ENCODE measurements at regions not wholly inside any gene's neighbourhood (a gene's known extent, or its start where the extent isn't known, plus 50 kb on each side); places are given as distances from the start of the nearest gene placed in this dataset.
"Not testable (repeated sequence)": the region's sequence is repeated elsewhere in the genome, so short reads cannot be mapped to it uniquely, and the experiment has no call there.

DNA sequence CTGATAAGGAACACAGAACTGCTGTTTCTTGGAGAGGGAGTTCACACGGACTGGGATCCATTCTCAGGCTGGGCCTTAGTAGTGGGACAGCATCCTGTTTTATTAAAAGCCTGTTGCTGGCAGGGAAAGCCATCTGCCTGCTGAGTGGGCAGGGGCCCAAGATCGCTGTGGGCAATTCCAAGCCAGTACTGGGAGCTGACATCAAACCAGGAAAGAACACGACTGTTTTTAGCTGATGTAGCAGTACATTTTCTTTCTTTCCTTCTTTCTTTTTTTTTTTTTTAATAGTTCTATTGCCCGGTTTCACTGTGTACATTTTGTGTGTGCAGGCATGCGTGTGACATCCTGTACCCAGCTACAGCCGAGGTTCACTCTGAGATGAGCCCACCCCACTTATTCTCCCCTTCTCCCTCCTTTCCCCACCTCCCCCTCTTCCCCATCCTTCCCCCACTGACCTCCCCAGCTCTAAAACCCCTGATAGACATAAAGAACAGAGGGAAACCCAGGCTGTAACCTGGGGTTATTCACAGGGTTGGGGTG lies 143.5 kb upstream of the PLGLB2 start:
- not testable (repeated sequence) for H3K27ac ChIP-seq (ENCODE audit: low read length); H3K4me1 ChIP-seq (ENCODE audit: control insufficient read depth in 1 of 2, insufficient read depth in 2 of 2, low read length in 2 of 2); H3K9me3 ChIP-seq (ENCODE audit: control insufficient read depth in 1 of 2, low read length in 2 of 2); H3K4me3 ChIP-seq (ENCODE audit: low read depth in 1 of 2, low read length in 2 of 2); H3K27me3 ChIP-seq (ENCODE audit: low read depth, low read length); H3K36me3 ChIP-seq (ENCODE audit: control insufficient read depth in 1 of 2, insufficient read depth in 2 of 2, low read length in 2 of 2)

GRCh38 chr2:87604980-87605379 lies 142.9 kb upstream of the PLGLB2 start:
- H3K27ac ChIP-seq (ENCODE audit: low read length); H3K9me3 ChIP-seq (ENCODE audit: control insufficient read depth in 1 of 2, low read length in 2 of 2): not testable (repeated sequence)

DNA sequence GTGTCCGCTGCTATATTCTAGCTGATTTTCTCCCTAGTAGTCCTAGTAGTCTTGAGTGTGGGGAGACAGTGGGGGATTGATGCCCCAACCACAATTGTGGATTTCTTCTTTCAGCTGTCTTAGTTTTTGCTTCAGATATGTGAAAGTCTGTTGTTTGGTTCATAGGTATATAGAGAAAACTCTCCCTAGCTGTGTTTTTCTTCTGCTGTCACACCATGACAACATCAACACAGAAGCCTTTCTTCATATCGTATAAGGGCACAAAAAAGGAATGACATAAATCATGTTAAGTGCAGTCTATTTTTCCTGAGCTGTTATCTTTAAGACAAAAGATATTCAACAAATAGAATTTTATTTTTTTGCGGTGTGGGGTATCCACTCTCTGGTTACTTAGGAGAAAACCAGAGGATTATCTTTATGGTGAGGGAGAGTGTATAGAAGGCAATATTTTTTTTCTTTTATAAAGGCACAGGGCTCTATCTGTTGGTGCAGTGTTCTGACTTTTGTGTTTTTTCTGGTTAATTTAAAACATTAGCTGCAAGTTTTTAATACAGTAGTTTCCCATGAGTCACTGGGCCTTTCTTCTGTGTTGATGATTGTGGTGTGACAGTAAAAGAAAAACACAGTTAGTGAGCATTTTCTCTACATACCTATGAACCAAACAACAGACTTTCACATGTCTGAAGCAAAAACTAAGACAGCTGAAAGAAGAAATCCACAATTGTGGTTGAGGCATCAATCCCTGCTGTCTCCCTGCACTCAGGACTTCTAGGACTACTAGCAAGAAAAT lies 139.3 kb upstream of the PLGLB2 start:
- not testable (repeated sequence) for H3K9me3 ChIP-seq (ENCODE audit: control insufficient read depth in 1 of 2, low read length in 2 of 2); H3K27me3 ChIP-seq (ENCODE audit: low read depth, low read length); H3K4me1 ChIP-seq (ENCODE audit: control insufficient read depth in 1 of 2, insufficient read depth in 2 of 2, low read length in 2 of 2); H3K36me3 ChIP-seq (ENCODE audit: control insufficient read depth in 1 of 2, insufficient read depth in 2 of 2, low read length in 2 of 2); H3K4me3 ChIP-seq (ENCODE audit: low read depth in 1 of 2, low read length in 2 of 2); H3K27ac ChIP-seq (ENCODE audit: low read length)

More at GRCh38 chr2:87604980-87605379, 142.9 kb upstream of the PLGLB2 start:
- not testable (repeated sequence) for H3K36me3 ChIP-seq (ENCODE audit: control insufficient read depth in 1 of 2, insufficient read depth in 2 of 2, low read length in 2 of 2); H3K27me3 ChIP-seq (ENCODE audit: low read depth, low read length); H3K4me3 ChIP-seq (ENCODE audit: low read depth in 1 of 2, low read length in 2 of 2); H3K4me1 ChIP-seq (ENCODE audit: control insufficient read depth in 1 of 2, insufficient read depth in 2 of 2, low read length in 2 of 2)

- not testable (repeated sequence) for H3K36me3 ChIP-seq (ENCODE audit: control insufficient read depth in 1 of 2, insufficient read depth in 2 of 2, low read length in 2 of 2); H3K27me3 ChIP-seq (ENCODE audit: low read depth, low read length); H3K9me3 ChIP-seq (ENCODE audit: control insufficient read depth in 1 of 2, low read length in 2 of 2); H3K27ac ChIP-seq (ENCODE audit: low read length); H3K4me3 ChIP-seq (ENCODE audit: low read depth in 1 of 2, low read length in 2 of 2); H3K4me1 ChIP-seq (ENCODE audit: control insufficient read depth in 1 of 2, insufficient read depth in 2 of 2, low read length in 2 of 2)
Observed at GRCh38 chr2:87610974-87611373, 136.9 kb upstream of the PLGLB2 start.

GRCh38 chr2:87611416-87611815 lies 136.5 kb upstream of the PLGLB2 start:
- not testable (repeated sequence) for H3K4me1 ChIP-seq (ENCODE audit: control insufficient read depth in 1 of 2, insufficient read depth in 2 of 2, low read length in 2 of 2); H3K9me3 ChIP-seq (ENCODE audit: control insufficient read depth in 1 of 2, low read length in 2 of 2); H3K4me3 ChIP-seq (ENCODE audit: low read depth in 1 of 2, low read length in 2 of 2)

DNA sequence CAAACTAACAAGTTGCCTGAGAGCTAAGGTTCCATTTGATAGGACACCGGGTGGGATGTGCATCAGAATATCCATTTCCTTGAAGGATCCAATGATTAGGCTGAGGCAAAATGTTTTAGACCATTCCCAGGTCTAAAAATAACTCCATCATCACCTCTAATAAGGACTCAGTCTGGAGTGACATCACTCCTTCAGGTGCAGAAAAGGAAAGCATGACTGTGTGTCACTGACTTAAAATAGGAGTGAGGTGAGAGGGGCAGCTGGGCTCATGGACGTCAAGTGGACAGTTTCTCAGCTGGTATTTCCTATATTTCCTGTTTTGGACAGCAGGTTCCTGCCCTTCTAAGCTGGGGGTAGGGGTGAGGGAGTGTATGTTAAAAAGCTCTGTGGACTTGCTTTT lies 135.9 kb upstream of the PLGLB2 start:
- H3K4me1 ChIP-seq (ENCODE audit: control insufficient read depth in 1 of 2, insufficient read depth in 2 of 2, low read length in 2 of 2); H3K27ac ChIP-seq (ENCODE audit: low read length); H3K4me3 ChIP-seq (ENCODE audit: low read depth in 1 of 2, low read length in 2 of 2); H3K9me3 ChIP-seq (ENCODE audit: control insufficient read depth in 1 of 2, low read length in 2 of 2); H3K27me3 ChIP-seq (ENCODE audit: low read depth, low read length); H3K36me3 ChIP-seq (ENCODE audit: control insufficient read depth in 1 of 2, insufficient read depth in 2 of 2, low read length in 2 of 2): not testable (repeated sequence)

More at GRCh38 chr2:87611416-87611815, 136.5 kb upstream of the PLGLB2 start:
- not testable (repeated sequence) for H3K27me3 ChIP-seq (ENCODE audit: low read depth, low read length); H3K27ac ChIP-seq (ENCODE audit: low read length); H3K36me3 ChIP-seq (ENCODE audit: control insufficient read depth in 1 of 2, insufficient read depth in 2 of 2, low read length in 2 of 2)

DNA sequence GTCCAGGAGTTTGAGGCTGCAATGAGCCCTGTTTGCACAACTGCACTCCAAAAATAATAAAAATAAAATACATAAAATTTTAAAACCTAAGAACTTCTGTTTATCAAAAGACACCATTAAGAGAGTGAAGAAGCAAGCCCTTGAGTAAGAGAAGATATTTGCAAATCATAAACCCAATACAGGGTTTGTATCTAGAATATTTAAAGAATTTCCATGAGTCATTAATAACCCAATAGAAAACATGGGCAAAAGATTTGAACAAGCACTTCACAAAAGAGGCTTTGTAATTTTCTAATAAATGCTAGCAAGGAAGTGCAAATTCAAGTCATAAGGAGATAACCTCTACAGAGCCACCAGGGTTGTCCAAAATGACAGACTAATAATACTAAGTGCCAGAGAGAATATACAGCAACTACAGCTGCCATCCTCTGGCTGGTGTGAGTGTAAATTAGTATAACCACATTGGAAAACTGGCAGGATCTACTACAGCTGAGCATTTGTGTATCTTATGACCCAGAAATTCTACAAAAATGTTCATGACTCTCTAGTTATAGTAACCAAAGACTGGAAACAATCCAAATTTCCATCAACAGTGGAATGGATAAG lies 133.0 kb upstream of the PLGLB2 start:
- H3K27me3 ChIP-seq (ENCODE audit: low read depth, low read length); H3K27ac ChIP-seq (ENCODE audit: low read length); H3K4me3 ChIP-seq (ENCODE audit: low read depth in 1 of 2, low read length in 2 of 2); H3K36me3 ChIP-seq (ENCODE audit: control insufficient read depth in 1 of 2, insufficient read depth in 2 of 2, low read length in 2 of 2); H3K9me3 ChIP-seq (ENCODE audit: control insufficient read depth in 1 of 2, low read length in 2 of 2); H3K4me1 ChIP-seq (ENCODE audit: control insufficient read depth in 1 of 2, insufficient read depth in 2 of 2, low read length in 2 of 2): not testable (repeated sequence)

GRCh38 chr2:87619121-87619520 lies 128.8 kb upstream of the PLGLB2 start:
- not testable (repeated sequence) for H3K27ac ChIP-seq (ENCODE audit: low read length)

DNA sequence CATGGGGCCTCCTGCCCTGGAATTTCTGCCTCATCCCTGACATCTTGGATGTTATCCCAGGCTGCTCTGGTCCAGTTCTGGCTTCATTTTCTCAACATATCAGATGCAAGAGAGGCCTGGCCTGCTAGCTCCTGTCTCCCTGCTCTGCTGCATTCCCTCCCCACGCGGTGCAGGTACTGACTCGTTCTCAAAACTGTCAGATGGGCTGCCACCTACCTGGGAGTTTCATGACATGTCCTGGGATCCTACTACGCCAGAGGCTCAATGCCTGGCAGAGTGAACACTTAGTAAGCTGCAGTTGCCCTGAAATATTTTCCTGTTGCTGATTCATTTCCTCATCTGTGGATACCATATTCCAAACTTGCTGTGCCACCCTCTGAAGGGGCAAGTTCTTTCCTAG lies 126.7 kb upstream of the PLGLB2 start:
- not testable (repeated sequence) for H3K9me3 ChIP-seq (ENCODE audit: control insufficient read depth in 1 of 2, low read length in 2 of 2); H3K4me3 ChIP-seq (ENCODE audit: low read depth in 1 of 2, low read length in 2 of 2); H3K36me3 ChIP-seq (ENCODE audit: control insufficient read depth in 1 of 2, insufficient read depth in 2 of 2, low read length in 2 of 2); H3K4me1 ChIP-seq (ENCODE audit: control insufficient read depth in 1 of 2, insufficient read depth in 2 of 2, low read length in 2 of 2); H3K27ac ChIP-seq (ENCODE audit: low read length); H3K27me3 ChIP-seq (ENCODE audit: low read depth, low read length)

More at GRCh38 chr2:87619121-87619520, 128.8 kb upstream of the PLGLB2 start:
- not testable (repeated sequence) for H3K36me3 ChIP-seq (ENCODE audit: control insufficient read depth in 1 of 2, insufficient read depth in 2 of 2, low read length in 2 of 2); H3K27me3 ChIP-seq (ENCODE audit: low read depth, low read length); H3K9me3 ChIP-seq (ENCODE audit: control insufficient read depth in 1 of 2, low read length in 2 of 2); H3K4me3 ChIP-seq (ENCODE audit: low read depth in 1 of 2, low read length in 2 of 2); H3K4me1 ChIP-seq (ENCODE audit: control insufficient read depth in 1 of 2, insufficient read depth in 2 of 2, low read length in 2 of 2)

- H3K4me1 ChIP-seq (ENCODE audit: control insufficient read depth in 1 of 2, insufficient read depth in 2 of 2, low read length in 2 of 2); H3K9me3 ChIP-seq (ENCODE audit: control insufficient read depth in 1 of 2, low read length in 2 of 2); H3K27me3 ChIP-seq (ENCODE audit: low read depth, low read length); H3K4me3 ChIP-seq (ENCODE audit: low read depth in 1 of 2, low read length in 2 of 2); H3K36me3 ChIP-seq (ENCODE audit: control insufficient read depth in 1 of 2, insufficient read depth in 2 of 2, low read length in 2 of 2); H3K27ac ChIP-seq (ENCODE audit: low read length): not testable (repeated sequence)
Observed at GRCh38 chr2:87622720-87623119, 125.2 kb upstream of the PLGLB2 start.

DNA sequence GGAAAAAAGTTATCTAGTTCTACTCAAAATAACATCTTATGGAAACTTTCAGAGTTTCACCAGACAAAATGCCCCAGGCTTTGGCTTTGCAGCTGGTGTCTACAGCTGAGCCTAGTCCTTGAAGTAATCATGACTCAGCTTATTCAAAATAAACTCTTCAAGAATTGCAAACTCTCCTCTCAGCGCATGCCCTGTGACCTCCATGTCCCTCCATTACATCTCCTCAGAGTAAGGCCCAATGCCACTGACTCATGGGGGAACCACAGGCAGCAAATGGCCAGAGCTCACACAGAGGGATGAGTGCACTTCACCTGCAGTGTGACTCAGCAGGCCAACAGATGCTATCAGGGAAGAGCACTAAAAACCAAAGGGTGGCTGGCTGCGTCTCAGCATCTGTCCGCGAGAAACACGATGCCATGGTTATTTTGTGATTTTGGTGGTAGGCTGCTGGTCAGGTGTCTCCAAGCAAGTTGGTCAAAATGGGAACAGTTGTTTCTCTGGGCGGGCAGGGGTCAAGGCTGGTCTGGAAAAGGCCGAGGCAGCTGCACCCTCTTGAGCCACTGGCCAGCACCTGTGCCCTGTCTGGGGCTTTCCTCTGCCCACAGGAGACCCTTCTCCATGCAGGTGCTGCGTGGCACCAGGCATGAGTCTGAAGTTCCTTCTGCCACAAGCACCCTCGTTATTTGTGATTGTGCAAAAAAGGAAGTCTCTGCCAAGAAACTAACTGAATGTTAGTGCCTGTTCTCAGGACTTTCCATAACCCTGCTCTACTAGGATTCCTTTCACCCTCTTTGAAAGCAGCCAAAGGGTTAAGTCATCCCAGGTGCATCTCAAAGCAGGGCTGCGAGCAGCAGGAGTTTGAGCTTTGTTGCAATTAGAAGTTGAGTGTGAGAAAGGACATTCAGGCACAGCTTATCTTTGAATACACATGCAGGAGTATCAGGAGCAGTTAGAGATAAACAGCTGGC lies 118.1 kb upstream of the PLGLB2 start:
- H3K4me3 ChIP-seq (ENCODE audit: low read depth in 1 of 2, low read length in 2 of 2); H3K27ac ChIP-seq (ENCODE audit: low read length); H3K9me3 ChIP-seq (ENCODE audit: control insufficient read depth in 1 of 2, low read length in 2 of 2); H3K27me3 ChIP-seq (ENCODE audit: low read depth, low read length); H3K4me1 ChIP-seq (ENCODE audit: control insufficient read depth in 1 of 2, insufficient read depth in 2 of 2, low read length in 2 of 2); H3K36me3 ChIP-seq (ENCODE audit: control insufficient read depth in 1 of 2, insufficient read depth in 2 of 2, low read length in 2 of 2): not testable (repeated sequence)
